SH-SY5Y (cell line): ENCODE measurements at regions not wholly inside any gene's neighbourhood (a gene's known extent, or its start where the extent isn't known, plus 50 kb on each side); places are given as distances from the start of the nearest gene placed in this dataset.

Source experiments
- GATA2 ChIP-seq: IDR thresholded peaks from 2 replicates; pipeline ENCODE4 v1.6.1; 2011; ENCODE audit warnings: mild to moderate bottlenecking, low read depth, low read length
- GATA3 ChIP-seq: IDR thresholded peaks from 2 replicates; pipeline ENCODE4 v1.6.1; 2011; ENCODE audit warnings: low read depth, mild to moderate bottlenecking, low read length, moderate library complexity

GRCh38 chr1:244144053-244144452 lies 93.0 kb downstream of the ZBTB18 start:
- TF ChIP-seq GATA2: no peak
- no peak for TF ChIP-seq GATA3
